HG03159 (cell line): ENCODE measurements at regions not wholly inside any gene's neighbourhood (a gene's known extent, or its start where the extent isn't known, plus 50 kb on each side); places are given as distances from the start of the nearest gene placed in this dataset.
A peak's percentile ranks its signal among the peaks of the same experiment; 100 is the strongest.

Experiments used
- ATAC-seq: cut with Tn5 transposase; IDR thresholded peaks from one replicate; pipeline ENCODE4 v1.9.1; 2021; ENCODE audit warnings: mild to moderate bottlenecking, moderate library complexity; ENCODE audit not compliant: unreplicated experiment

GRCh38 chr6:6910734-6911295 is 196.9 kb upstream of the RREB1 start:
- no peak for ATAC-seq

DNA sequence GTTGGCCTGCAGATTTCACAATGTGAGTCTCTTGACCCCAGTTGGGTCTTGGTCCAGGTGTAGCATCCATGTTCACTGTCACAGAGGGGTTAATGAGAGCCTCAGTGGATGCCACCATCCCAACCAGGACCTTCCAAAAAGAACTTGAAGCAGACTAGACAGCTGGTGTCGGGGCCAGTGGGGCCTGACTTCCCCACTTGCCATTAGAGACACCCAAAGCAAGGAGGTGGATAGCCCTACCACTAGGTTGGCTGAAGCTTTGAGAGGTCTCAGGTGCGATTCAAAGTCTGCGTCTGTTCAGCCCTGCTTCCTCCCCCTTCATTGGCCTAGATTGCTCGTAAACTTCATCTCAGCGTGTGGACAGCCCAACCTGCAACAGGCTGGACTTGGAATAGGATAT is 196.4 kb upstream of the RREB1 start:
- ATAC-seq = no peak

DNA sequence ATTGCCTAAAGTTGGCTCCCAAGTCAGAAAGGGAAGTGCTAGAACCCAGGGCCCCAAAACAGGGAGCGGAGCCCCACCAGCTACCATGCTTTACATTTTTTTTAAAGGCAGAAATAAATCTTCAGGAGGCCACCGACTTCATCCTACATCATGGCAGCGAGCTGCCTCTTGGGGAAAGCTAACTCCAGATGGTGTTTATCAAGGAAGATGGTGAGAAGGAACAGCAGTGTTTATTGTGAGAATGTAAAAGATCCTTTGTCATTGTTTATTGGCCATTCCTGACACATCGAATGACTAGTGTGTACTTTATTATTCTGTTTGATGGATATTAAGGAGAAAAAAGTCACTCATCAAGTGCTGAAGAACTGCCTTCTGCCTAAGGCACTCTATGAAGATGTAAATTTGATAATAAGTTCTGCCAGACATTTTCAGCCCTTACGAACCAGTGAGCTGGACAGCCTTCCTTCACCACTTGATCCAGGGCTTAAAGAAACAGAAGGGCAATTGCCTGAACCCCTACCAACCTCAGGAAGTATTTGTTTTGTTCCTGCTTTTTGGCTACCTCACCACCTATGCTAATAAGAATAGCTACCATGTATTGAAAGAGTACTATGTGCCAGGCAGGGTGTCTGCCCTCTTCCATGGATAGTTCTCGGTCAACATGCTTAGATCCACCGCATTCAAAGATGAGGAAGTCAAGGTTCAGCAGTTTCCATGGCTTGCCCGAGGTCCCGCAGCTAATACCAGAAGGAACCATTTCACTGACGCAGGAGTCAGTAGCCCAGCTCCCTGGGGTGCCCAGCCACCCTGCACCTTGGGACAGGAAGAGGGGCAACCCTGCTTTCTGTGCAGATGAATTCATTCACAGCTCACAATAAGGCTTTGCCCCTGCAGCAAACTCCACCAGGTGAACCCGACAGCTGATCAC is 194.7 kb upstream of the RREB1 start:
- ATAC-seq = no peak

- ATAC-seq = no peak
Measured at GRCh38 chr6:6915219-6915618, 192.5 kb upstream of the RREB1 start.

GRCh38 chr6:6915813-6916547 is 191.8 kb upstream of the RREB1 start:
- no peak for ATAC-seq

DNA sequence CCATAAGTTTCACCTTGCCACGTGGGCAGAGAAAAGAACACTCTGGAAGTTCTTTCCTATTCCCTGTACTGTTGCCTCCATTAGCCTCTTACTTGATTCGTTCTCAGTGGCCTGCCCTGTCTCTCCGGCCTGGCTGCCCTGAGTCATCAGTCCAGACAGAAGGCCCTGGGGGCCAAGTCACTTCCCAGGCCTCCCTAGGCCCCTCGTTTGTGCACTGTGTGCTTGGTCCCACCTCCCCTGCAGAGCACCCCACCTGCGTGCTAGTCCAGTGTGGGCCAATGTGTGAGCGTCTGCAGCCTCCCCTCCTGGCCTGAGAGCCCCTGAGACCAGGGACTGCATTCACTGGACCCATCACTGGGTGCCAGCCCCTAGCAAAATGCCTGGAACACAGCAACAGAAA is 191.2 kb upstream of the RREB1 start:
- ATAC-seq = no peak

- ATAC-seq = peak; percentile 87
Measured at GRCh38 chr6:6918216-6918983, 189.4 kb upstream of the RREB1 start.

DNA sequence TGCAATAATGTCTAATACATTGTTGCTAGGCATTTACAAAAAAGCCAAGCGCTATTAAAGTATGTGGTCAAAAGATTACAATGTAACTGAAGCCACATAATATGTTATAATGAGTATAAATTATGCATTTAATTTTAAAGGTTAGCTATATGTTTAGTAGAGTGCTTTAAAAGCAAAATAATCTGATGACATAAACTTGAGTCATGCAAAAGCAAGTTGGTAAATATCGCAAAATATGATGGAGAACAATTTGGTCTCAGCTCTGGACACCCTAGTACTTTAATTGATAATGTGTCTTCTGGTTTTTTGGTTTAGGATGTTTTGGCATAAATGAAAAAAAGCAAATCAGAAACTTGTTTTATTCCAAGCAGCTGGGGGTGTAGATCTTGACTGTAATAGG is 188.6 kb upstream of the RREB1 start:
- ATAC-seq = no peak

GRCh38 chr6:6920114-6920986 is 187.4 kb upstream of the RREB1 start:
- no peak for ATAC-seq

DNA sequence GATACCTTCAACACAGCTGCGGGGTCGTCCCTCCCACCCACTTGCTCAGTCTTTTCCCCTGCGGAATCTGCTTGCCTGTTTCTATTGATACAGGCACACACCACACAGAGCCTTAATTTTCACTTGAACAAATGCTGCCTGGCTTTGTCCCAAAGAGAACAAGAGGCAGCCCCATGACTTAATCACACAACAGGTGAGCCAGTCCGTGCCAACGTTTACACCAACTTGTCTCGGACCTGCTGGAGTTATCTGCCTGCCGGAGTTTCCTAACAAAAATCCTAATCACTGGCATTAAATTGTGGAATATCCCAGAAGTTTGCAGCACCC is 186.8 kb upstream of the RREB1 start:
- ATAC-seq = no peak

- ATAC-seq = no peak
Measured at GRCh38 chr6:6922166-6922565, 185.6 kb upstream of the RREB1 start.

- no peak for ATAC-seq
Measured at GRCh38 chr6:6923605-6924004, 184.2 kb upstream of the RREB1 start.

- ATAC-seq = no peak
Measured at GRCh38 chr6:6924708-6925107, 183.1 kb upstream of the RREB1 start.

DNA sequence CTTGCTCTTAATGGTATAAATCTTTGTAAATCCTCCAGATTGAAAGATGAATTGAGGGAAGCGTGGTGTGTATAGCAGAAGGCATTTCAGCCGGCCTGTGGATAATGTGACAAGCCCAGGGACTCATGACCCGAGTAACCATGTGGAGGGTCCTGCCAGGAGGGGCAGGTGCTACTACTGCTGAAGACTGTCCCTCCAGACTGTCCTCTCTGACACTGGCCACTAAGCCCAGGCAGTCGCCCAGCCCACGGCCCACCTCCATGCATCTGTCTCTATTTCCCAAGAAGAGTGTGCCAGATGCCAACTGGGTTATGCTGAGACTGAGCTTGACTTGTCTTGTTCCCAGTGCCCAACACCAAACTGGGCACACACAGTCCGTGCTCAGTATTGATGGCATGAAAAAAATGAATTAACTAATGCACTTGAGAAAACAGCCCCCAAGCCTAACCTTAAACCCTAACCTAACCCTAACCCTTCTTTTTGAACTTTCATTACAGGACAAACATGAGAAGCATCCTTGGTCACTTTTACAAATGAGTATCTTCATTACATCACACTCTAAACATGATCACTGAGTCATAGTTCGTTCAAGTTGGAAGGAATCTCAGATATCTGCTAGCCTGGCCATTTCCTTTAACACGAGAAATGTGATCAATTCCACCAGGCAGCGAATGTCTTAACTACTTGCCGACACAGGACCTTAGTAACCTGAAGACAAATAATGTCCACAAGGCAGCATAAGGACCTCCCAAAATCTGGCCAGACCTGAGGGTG is 182.2 kb upstream of the RREB1 start:
- no peak for ATAC-seq

DNA sequence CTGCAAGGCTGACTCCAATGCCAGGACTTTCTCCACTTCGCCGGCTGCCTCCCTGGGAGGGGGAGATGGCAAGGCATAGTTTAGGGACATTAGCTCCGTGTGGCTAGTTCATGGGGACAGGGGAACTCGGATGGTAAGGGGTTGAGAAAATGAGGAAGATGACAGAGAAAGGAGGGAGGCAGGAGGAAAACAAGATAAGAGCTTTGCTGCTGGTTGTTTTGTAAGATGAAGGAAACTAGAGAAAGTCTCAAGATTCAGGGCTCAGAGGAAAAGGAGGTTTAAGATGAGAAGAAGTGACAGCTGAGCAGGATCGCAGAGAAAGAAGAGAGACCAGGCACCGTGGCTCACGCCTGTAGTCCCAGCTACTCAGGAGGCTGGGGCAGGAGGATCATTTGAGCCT is 180.9 kb upstream of the RREB1 start:
- no peak for ATAC-seq

- no peak for ATAC-seq
Measured at GRCh38 chr6:6927521-6928361, 180.0 kb upstream of the RREB1 start.

GRCh38 chr6:6930223-6930880 is 177.4 kb upstream of the RREB1 start:
- no peak for ATAC-seq
